GM08714 (cell line): ENCODE measurements at regions not wholly inside any gene's neighbourhood (a gene's known extent, or its start where the extent isn't known, plus 50 kb on each side); places are given as distances from the start of the nearest gene placed in this dataset.
"Not testable (repeated sequence)": the region's sequence is repeated elsewhere in the genome, so short reads cannot be mapped to it uniquely, and the experiment has no call there.

Experiments used
- H3K4me3 ChIP-seq: fragments of 200-500 bp; sonication (Bioruptor generic); 2 replicates; pipeline ENCODE4 v1.5.1; 2014; ENCODE audit warnings: mild to moderate bottlenecking, low read length, inconsistent platforms
- ZNF274 ChIP-seq: IDR thresholded peaks from 2 replicates; pipeline ENCODE4 v1.6.1; 2012; ENCODE audit warnings: mild to moderate bottlenecking, low read depth, low read length

- no peak for TF ChIP-seq ZNF274
- no peak overlapping the region for H3K4me3 ChIP-seq
These were observed 569.3 kb upstream of the CCDC179 start for GRCh38 chr11:23429569-23429968.

- TF ChIP-seq ZNF274, result no peak
- no peak overlapping the region for H3K4me3 ChIP-seq
These were observed 593.2 kb upstream of the CCDC179 start for GRCh38 chr11:23453522-23453921.

- no peak for TF ChIP-seq ZNF274
- H3K4me3 ChIP-seq, result no peak overlapping the region
These were observed 595.1 kb upstream of the CCDC179 start for GRCh38 chr11:23455321-23455891.

- TF ChIP-seq ZNF274, result no peak
- no peak overlapping the region for H3K4me3 ChIP-seq
These were observed 597.4 kb upstream of the CCDC179 start for GRCh38 chr11:23457641-23458040.

- no peak for TF ChIP-seq ZNF274
- H3K4me3 ChIP-seq, result no peak overlapping the region
These were observed 611.6 kb upstream of the CCDC179 start for GRCh38 chr11:23471878-23472277.

- TF ChIP-seq ZNF274, result no peak
- no peak overlapping the region for H3K4me3 ChIP-seq
These were observed 613.5 kb upstream of the CCDC179 start for GRCh38 chr11:23473782-23474181.

- no peak overlapping the region for H3K4me3 ChIP-seq
- TF ChIP-seq ZNF274, result no peak
These were observed 620.5 kb upstream of the CCDC179 start for GRCh38 chr11:23480736-23481135.

- not testable (repeated sequence) for H3K4me3 ChIP-seq
These were observed 623.9 kb upstream of the CCDC179 start for GRCh38 chr11:23484146-23484545.

- H3K4me3 ChIP-seq, result not testable (repeated sequence)
These were observed 624.3 kb upstream of the CCDC179 start for GRCh38 chr11:23484618-23485017.

GRCh38 chr11:23490557-23491235 lies 630.4 kb upstream of the CCDC179 start:
- H3K4me3 ChIP-seq, result no peak overlapping the region
- TF ChIP-seq ZNF274, result no peak

- no peak for TF ChIP-seq ZNF274
- H3K4me3 ChIP-seq, result no peak overlapping the region
These were observed 634.7 kb upstream of the CCDC179 start for GRCh38 chr11:23494981-23495380.

- TF ChIP-seq ZNF274, result no peak
These were observed 636.1 kb upstream of the CCDC179 start for GRCh38 chr11:23496340-23496739.

GRCh38 chr11:23497040-23497439 lies 636.8 kb upstream of the CCDC179 start:
- TF ChIP-seq ZNF274, result no peak
- H3K4me3 ChIP-seq, result no peak overlapping the region

More at GRCh38 chr11:23496340-23496739, 636.1 kb upstream of the CCDC179 start:
- no peak overlapping the region for H3K4me3 ChIP-seq

- TF ChIP-seq ZNF274, result no peak
- no peak overlapping the region for H3K4me3 ChIP-seq
These were observed 642.1 kb upstream of the CCDC179 start for GRCh38 chr11:23502389-23502788.

GRCh38 chr11:23502826-23503225 lies 642.6 kb upstream of the CCDC179 start:
- TF ChIP-seq ZNF274, result no peak
- no peak overlapping the region for H3K4me3 ChIP-seq

- H3K4me3 ChIP-seq, result no peak overlapping the region
- no peak for TF ChIP-seq ZNF274
These were observed 648.7 kb upstream of the CCDC179 start for GRCh38 chr11:23509023-23509422.
